Activated T-cell treated with anti-CD3 and anti-CD28 coated beads for 24 hours (primary cell): ENCODE measurements at regions not wholly inside any gene's neighbourhood (a gene's known extent, or its start where the extent isn't known, plus 50 kb on each side); places are given as distances from the start of the nearest gene placed in this dataset.

Experiments
- DNase-seq: peaks from one replicate; pipeline ENCODE4 v3.0.0-alpha.2; 2020; ENCODE audit warnings: low read depth

GRCh38 chr2:120898961-120899750 is 163.5 kb downstream of the GLI2 start:
- no peak for DNase-seq

GRCh38 chr2:120899771-120900170 is 164.1 kb downstream of the GLI2 start:
- no peak for DNase-seq

GRCh38 chr2:120901201-120901600 is 165.5 kb downstream of the GLI2 start:
- DNase-seq: no peak

GRCh38 chr2:120902592-120902991 is 166.9 kb downstream of the GLI2 start:
- DNase-seq: no peak

GRCh38 chr2:120904379-120904778 is 168.7 kb downstream of the GLI2 start:
- DNase-seq: no peak

GRCh38 chr2:120904830-120905234 is 169.2 kb downstream of the GLI2 start:
- no peak for DNase-seq

GRCh38 chr2:120905298-120905697 is 169.6 kb downstream of the GLI2 start:
- no peak for DNase-seq

- no peak for DNase-seq
Measured at GRCh38 chr2:120905824-120906571, 170.3 kb downstream of the GLI2 start.

- no peak for DNase-seq
Measured at GRCh38 chr2:120906914-120907313, 171.2 kb downstream of the GLI2 start.

- DNase-seq: no peak
Measured at GRCh38 chr2:120907822-120908221, 172.2 kb downstream of the GLI2 start.

GRCh38 chr2:120908314-120908975 is 172.8 kb downstream of the GLI2 start:
- no peak for DNase-seq

GRCh38 chr2:120909102-120909501 is 173.4 kb downstream of the GLI2 start:
- no peak for DNase-seq

- DNase-seq: no peak
Measured at GRCh38 chr2:120910164-120910563, 174.5 kb downstream of the GLI2 start.

- no peak for DNase-seq
Measured at GRCh38 chr2:120910956-120911951, 175.6 kb downstream of the GLI2 start.

GRCh38 chr2:120912101-120912985 is 176.7 kb downstream of the GLI2 start:
- no peak for DNase-seq

GRCh38 chr2:120913972-120914838 is 178.5 kb downstream of the GLI2 start:
- no peak for DNase-seq

GRCh38 chr2:120914839-120915521 is 179.3 kb downstream of the GLI2 start:
- DNase-seq: no peak

- no peak for DNase-seq
Measured at GRCh38 chr2:120915670-120916069, 180.0 kb downstream of the GLI2 start.

GRCh38 chr2:120916446-120916845 is 180.8 kb downstream of the GLI2 start:
- DNase-seq: no peak
